ENCODE measurements at regions not wholly inside any gene's neighbourhood (a gene's known extent, or its start where the extent isn't known, plus 50 kb on each side); places are given as distances from the start of the nearest gene placed in this dataset.
"Not testable (repeated sequence)": the region's sequence is repeated elsewhere in the genome, so short reads cannot be mapped to it uniquely, and the experiment has no call there.

GRCh38 chr2:234898534-234899053 is 53.2 kb upstream of the SH3BP4 start:
- no peak for DNase-seq

GRCh38 chr2:234888442-234888841 is 63.4 kb upstream of the SH3BP4 start:
- not testable (repeated sequence) for DNase-seq

- DNase-seq, result no peak
Observed at GRCh38 chr2:234887195-234887594, 64.6 kb upstream of the SH3BP4 start.

- no peak for DNase-seq
Observed at GRCh38 chr2:234885886-234886285, 65.9 kb upstream of the SH3BP4 start.

GRCh38 chr2:234885118-234885517 is 66.7 kb upstream of the SH3BP4 start:
- no peak for DNase-seq

- DNase-seq, result no peak
Observed at GRCh38 chr2:234884591-234884990, 67.2 kb upstream of the SH3BP4 start.

GRCh38 chr2:234881413-234882241 is 70.2 kb upstream of the SH3BP4 start:
- peak; percentile 36 for DNase-seq

GRCh38 chr2:234880551-234881211 is 71.1 kb upstream of the SH3BP4 start:
- no peak for DNase-seq

GRCh38 chr2:234879671-234880455 is 72.0 kb upstream of the SH3BP4 start:
- DNase-seq, result no peak

GRCh38 chr2:234876621-234877020 is 75.2 kb upstream of the SH3BP4 start:
- DNase-seq, result not testable (repeated sequence)

- DNase-seq, result no peak
Observed at GRCh38 chr2:234874347-234875046, 77.3 kb upstream of the SH3BP4 start.

GRCh38 chr2:234873828-234874173 is 78.0 kb upstream of the SH3BP4 start:
- no peak for DNase-seq

GRCh38 chr2:234873103-234873827 is 78.6 kb upstream of the SH3BP4 start:
- DNase-seq, result no peak

- DNase-seq, result no peak
Observed at GRCh38 chr2:234869969-234870368, 81.8 kb upstream of the SH3BP4 start.

GRCh38 chr2:234869164-234869563 is 82.7 kb upstream of the SH3BP4 start:
- DNase-seq, result no peak

- no peak for DNase-seq
Observed at GRCh38 chr2:234867882-234868285, 83.9 kb upstream of the SH3BP4 start.

GRCh38 chr2:234865586-234865985 is 86.2 kb upstream of the SH3BP4 start:
- no peak for DNase-seq

- DNase-seq, result no peak
Observed at GRCh38 chr2:234865040-234865439, 86.8 kb upstream of the SH3BP4 start.

GRCh38 chr2:234864506-234864905 is 87.3 kb upstream of the SH3BP4 start:
- DNase-seq, result no peak

- DNase-seq, result no peak
Observed at GRCh38 chr2:234863043-234863934, 88.5 kb upstream of the SH3BP4 start.

Data from CD4-positive, alpha-beta T cell treated with Interleukin-10 for 1 hour (primary cell).